ENCODE measurements at regions not wholly inside any gene's neighbourhood (a gene's known extent, or its start where the extent isn't known, plus 50 kb on each side); places are given as distances from the start of the nearest gene placed in this dataset.

DNA sequence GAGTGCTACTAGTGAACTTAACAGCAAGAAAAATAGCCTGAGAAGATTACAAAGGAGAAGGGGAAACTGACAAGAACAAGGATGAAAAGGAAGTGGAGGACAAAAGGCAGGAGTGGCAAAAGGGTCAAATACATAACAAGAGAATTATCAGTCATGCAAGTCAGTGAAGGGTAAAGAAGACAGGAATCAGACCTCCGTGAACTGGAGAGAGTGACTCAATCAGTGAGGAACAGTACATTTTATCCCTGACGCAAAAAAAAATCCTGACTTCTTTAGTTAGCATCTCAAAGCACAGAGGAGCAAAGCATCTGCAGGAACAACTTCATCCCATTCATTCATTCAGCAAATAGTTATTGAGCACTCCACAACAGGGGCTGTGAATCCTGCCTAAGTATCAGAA, 97.8 kb downstream of the SST start:
- no peaks in the 10 kb centered on the region for H3K9me3 ChIP-seq (ENCODE audit: control insufficient read depth, low read length)
- H3K36me3 ChIP-seq (ENCODE audit: control insufficient read depth, insufficient read depth, low read length, severe bottlenecking), result no peaks in the 10 kb centered on the region
- peaks cover 24% of the 10 kb centered on the region for H3K4me1 ChIP-seq (ENCODE audit: control insufficient read depth, insufficient read depth, low read length)
- peak; percentile 9 for DNase-seq (ENCODE audit: low read depth)
- no peaks in the 10 kb centered on the region for H3K27me3 ChIP-seq (replicated peaks; ENCODE audit: control insufficient read depth, insufficient read depth, low read length)
- H3K4me3 ChIP-seq (ENCODE audit: low read length), result no peak overlapping the region
- no peak overlapping the region for H3K9ac ChIP-seq (ENCODE audit: low read length)

- Histone ChIP-seq H3K27me3 (replicated peaks; ENCODE audit: control insufficient read depth, insufficient read depth, low read length) (no peaks in the 10 kb centered on the region), H3K4me1 (ENCODE audit: control insufficient read depth, insufficient read depth, low read length) (peaks cover 31% of the 10 kb centered on the region), H3K4me3 (ENCODE audit: low read length) (no peak overlapping the region), H3K9ac (ENCODE audit: low read length) (no peak overlapping the region), H3K36me3 (ENCODE audit: control insufficient read depth, insufficient read depth, low read length, severe bottlenecking) (no peaks in the 10 kb centered on the region), H3K9me3 (ENCODE audit: control insufficient read depth, low read length) (no peaks in the 10 kb centered on the region)
- no peak for DNase-seq (ENCODE audit: low read depth)
Measured at GRCh38 chr3:187571701-187572100, 98.5 kb downstream of the SST start.

DNA sequence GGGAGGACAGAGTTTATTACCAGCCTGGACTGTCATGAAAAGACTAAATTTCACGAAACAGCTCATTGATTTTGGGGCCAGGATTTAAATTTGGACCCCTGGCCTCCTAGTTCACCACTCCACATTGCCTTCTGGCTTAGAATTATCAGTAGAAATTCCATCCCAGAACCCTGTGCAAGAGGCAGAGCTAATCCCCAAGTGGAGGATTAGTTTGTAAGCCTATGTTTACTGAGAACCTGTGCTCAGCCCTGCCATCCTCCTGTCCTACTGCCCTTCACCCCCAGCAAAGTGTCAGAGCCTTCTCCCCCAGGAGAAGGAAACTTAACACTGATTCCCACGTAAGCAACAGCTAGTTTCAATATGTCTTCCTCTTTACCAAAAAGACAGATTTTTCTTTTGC, 99.4 kb downstream of the SST start:
- no peak overlapping the region for H3K9ac ChIP-seq (ENCODE audit: low read length)
- H3K4me3 ChIP-seq (ENCODE audit: low read length), result no peak overlapping the region
- H3K36me3 ChIP-seq (ENCODE audit: control insufficient read depth, insufficient read depth, low read length, severe bottlenecking), result no peaks in the 10 kb centered on the region
- H3K27me3 ChIP-seq (replicated peaks; ENCODE audit: control insufficient read depth, insufficient read depth, low read length), result no peaks in the 10 kb centered on the region
- H3K4me1 ChIP-seq (ENCODE audit: control insufficient read depth, insufficient read depth, low read length), result peaks cover 36% of the 10 kb centered on the region
- no peak for DNase-seq (ENCODE audit: low read depth)
- no peaks in the 10 kb centered on the region for H3K9me3 ChIP-seq (ENCODE audit: control insufficient read depth, low read length)

DNA sequence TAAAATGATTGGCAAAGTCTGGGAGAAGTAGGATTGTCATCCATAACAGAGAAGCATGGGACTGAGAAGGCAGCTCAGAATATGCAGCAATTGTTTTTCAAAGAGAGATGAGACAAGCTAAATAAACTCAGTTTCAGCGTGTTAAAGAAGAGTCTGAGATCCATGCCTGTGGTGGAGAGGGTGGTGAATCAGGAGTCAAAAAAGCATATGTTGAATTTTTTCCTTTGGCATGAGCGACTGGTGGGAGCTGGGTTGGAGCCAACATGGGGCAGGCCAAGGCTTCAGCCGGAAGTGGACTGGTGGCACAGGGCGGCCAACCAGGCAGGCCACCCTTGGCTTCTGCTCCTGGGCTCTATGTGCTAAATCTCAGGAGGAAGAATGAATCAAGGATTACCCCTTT, 102.0 kb downstream of the SST start:
- Histone ChIP-seq H3K9me3 (ENCODE audit: control insufficient read depth, low read length) (no peaks in the 10 kb centered on the region), H3K27me3 (replicated peaks; ENCODE audit: control insufficient read depth, insufficient read depth, low read length) (no peaks in the 10 kb centered on the region), H3K4me3 (ENCODE audit: low read length) (peak overlapping the region; percentile 8), H3K4me1 (ENCODE audit: control insufficient read depth, insufficient read depth, low read length) (peaks cover 29% of the 10 kb centered on the region), H3K9ac (ENCODE audit: low read length) (no peak overlapping the region), H3K36me3 (ENCODE audit: control insufficient read depth, insufficient read depth, low read length, severe bottlenecking) (no peaks in the 10 kb centered on the region)
- DNase-seq (ENCODE audit: low read depth), result peak; percentile 16

DNA sequence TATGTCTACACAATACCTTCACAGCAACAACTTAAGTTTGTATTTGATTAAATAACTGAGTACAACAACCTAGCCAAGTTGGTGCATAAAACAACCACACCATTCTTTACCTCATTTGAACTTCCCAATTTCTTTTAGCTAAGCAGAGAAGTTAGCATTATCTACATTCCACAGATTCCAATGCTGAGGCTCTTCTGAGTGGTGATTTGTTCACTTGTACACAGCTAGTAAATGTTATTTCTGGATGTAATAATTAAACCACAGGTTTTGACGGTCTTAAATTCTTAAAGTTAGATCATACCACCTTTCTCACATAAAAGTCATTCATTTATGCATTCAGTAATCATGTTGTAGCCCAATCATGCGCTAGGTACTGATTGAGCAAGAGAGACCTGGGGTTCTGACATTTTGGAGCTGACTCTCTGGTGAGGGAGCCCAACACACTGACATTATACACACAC, 102.5 kb downstream of the SST start:
- peak; percentile 61 for DNase-seq (ENCODE audit: low read depth)
- H3K9ac ChIP-seq (ENCODE audit: low read length), result no peak overlapping the region
- no peaks in the 10 kb centered on the region for H3K27me3 ChIP-seq (replicated peaks; ENCODE audit: control insufficient read depth, insufficient read depth, low read length)
- peaks cover 28% of the 10 kb centered on the region for H3K4me1 ChIP-seq (ENCODE audit: control insufficient read depth, insufficient read depth, low read length)
- H3K4me3 ChIP-seq (ENCODE audit: low read length), result peak overlapping the region; percentile 8
- H3K36me3 ChIP-seq (ENCODE audit: control insufficient read depth, insufficient read depth, low read length, severe bottlenecking), result no peaks in the 10 kb centered on the region
- H3K9me3 ChIP-seq (ENCODE audit: control insufficient read depth, low read length), result no peaks in the 10 kb centered on the region

- Histone ChIP-seq H3K4me3 (ENCODE audit: low read length) (no peak overlapping the region), H3K4me1 (ENCODE audit: control insufficient read depth, insufficient read depth, low read length) (peaks cover 28% of the 10 kb centered on the region), H3K9ac (ENCODE audit: low read length) (no peak overlapping the region), H3K27me3 (replicated peaks; ENCODE audit: control insufficient read depth, insufficient read depth, low read length) (no peaks in the 10 kb centered on the region), H3K36me3 (ENCODE audit: control insufficient read depth, insufficient read depth, low read length, severe bottlenecking) (no peaks in the 10 kb centered on the region), H3K9me3 (ENCODE audit: control insufficient read depth, low read length) (no peaks in the 10 kb centered on the region)
- DNase-seq (ENCODE audit: low read depth), result peak; percentile 21
Measured at GRCh38 chr3:187567021-187567420, 103.2 kb downstream of the SST start.

GRCh38 chr3:187565701-187566100, 104.5 kb downstream of the SST start:
- H3K27me3 ChIP-seq (replicated peaks; ENCODE audit: control insufficient read depth, insufficient read depth, low read length), result no peaks in the 10 kb centered on the region
- H3K4me3 ChIP-seq (ENCODE audit: low read length), result no peak overlapping the region
- peaks cover 28% of the 10 kb centered on the region for H3K4me1 ChIP-seq (ENCODE audit: control insufficient read depth, insufficient read depth, low read length)
- H3K9ac ChIP-seq (ENCODE audit: low read length), result no peak overlapping the region
- no peaks in the 10 kb centered on the region for H3K36me3 ChIP-seq (ENCODE audit: control insufficient read depth, insufficient read depth, low read length, severe bottlenecking)
- DNase-seq (ENCODE audit: low read depth), result no peak
- H3K9me3 ChIP-seq (ENCODE audit: control insufficient read depth, low read length), result no peaks in the 10 kb centered on the region

DNA sequence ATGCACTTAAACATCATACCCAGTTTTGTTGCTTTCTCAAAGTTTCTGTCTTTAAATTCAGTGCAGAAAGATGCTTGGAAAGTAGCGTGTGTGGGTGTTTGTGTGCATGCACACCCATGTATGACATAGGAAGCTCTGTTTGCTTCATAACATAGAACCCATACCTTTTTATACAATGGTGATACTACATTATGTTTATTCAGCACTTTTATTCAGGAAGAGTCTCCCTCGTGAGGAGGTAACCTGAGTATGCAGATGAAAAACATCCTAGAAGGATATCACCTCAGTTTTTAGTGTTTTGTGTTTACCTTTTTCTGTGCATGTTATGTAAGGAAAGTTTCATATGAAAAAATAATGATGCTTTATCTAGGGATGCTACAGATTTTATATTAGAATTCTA, 111.2 kb downstream of the SST start:
- no peaks in the 10 kb centered on the region for H3K27me3 ChIP-seq (replicated peaks; ENCODE audit: control insufficient read depth, insufficient read depth, low read length)
- H3K4me3 ChIP-seq (ENCODE audit: low read length), result no peak overlapping the region
- H3K9ac ChIP-seq (ENCODE audit: low read length), result no peak overlapping the region
- DNase-seq (ENCODE audit: low read depth), result no peak
- H3K9me3 ChIP-seq (ENCODE audit: control insufficient read depth, low read length), result no peaks in the 10 kb centered on the region
- H3K36me3 ChIP-seq (ENCODE audit: control insufficient read depth, insufficient read depth, low read length, severe bottlenecking), result no peaks in the 10 kb centered on the region
- no peaks in the 10 kb centered on the region for H3K4me1 ChIP-seq (ENCODE audit: control insufficient read depth, insufficient read depth, low read length)

DNA sequence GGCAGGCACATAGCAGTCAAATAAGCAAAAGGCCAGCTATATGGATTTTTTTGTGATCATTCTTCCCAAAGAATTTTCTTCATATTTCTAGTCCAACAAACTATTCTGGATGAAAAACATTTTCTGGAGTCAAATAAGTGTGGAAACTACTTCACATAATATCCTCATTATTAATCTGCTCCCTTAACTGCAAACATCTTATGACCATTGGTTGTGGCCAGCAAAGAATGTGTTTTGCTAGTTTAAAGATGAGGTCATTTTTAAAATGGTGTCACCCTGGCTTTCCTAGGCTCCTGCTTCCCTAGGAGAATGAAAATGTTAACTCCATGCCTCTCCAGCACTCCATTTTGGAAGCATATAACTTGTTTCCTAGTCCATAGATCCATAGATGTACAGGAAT, 118.8 kb downstream of the SST start:
- Histone ChIP-seq H3K4me3 (ENCODE audit: low read length) (no peak overlapping the region), H3K36me3 (ENCODE audit: control insufficient read depth, insufficient read depth, low read length, severe bottlenecking) (no peaks in the 10 kb centered on the region), H3K9ac (ENCODE audit: low read length) (no peak overlapping the region), H3K4me1 (ENCODE audit: control insufficient read depth, insufficient read depth, low read length) (peaks cover 9% of the 10 kb centered on the region), H3K9me3 (ENCODE audit: control insufficient read depth, low read length) (no peaks in the 10 kb centered on the region), H3K27me3 (replicated peaks; ENCODE audit: control insufficient read depth, insufficient read depth, low read length) (peaks cover 4% of the 10 kb centered on the region)
- no peak for DNase-seq (ENCODE audit: low read depth)

GRCh38 chr3:187550446-187550845, 119.7 kb downstream of the SST start:
- DNase-seq (ENCODE audit: low read depth), result no peak
- Histone ChIP-seq H3K9me3 (ENCODE audit: control insufficient read depth, low read length) (no peaks in the 10 kb centered on the region), H3K4me1 (ENCODE audit: control insufficient read depth, insufficient read depth, low read length) (peaks cover 9% of the 10 kb centered on the region), H3K9ac (ENCODE audit: low read length) (no peak overlapping the region), H3K36me3 (ENCODE audit: control insufficient read depth, insufficient read depth, low read length, severe bottlenecking) (no peaks in the 10 kb centered on the region), H3K27me3 (replicated peaks; ENCODE audit: control insufficient read depth, insufficient read depth, low read length) (peaks cover 5% of the 10 kb centered on the region), H3K4me3 (ENCODE audit: low read length) (no peak overlapping the region)

DNA sequence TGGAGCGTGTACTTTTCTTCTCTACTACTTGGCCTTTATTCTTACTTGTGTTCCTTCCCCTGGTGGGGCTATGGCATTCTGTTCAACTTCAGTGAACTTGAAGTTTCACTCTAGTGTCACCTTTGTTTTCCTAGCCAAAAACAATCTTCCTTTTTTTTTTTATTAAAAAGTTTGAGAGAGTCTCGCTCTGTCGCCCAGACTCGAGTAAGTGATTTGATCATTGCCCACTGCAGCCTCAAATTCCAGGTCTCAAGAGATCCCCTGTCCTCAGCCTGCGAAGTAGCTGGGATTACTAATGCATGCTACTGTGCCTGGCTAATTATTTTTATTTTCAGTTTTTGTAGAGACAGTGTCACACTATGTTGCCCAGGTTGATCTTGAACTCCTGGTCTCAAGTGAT, 124.8 kb downstream of the SST start:
- Histone ChIP-seq H3K36me3 (ENCODE audit: control insufficient read depth, insufficient read depth, low read length, severe bottlenecking) (no peaks in the 10 kb centered on the region), H3K4me3 (ENCODE audit: low read length) (no peak overlapping the region), H3K4me1 (ENCODE audit: control insufficient read depth, insufficient read depth, low read length) (peaks cover 2% of the 10 kb centered on the region), H3K9me3 (ENCODE audit: control insufficient read depth, low read length) (no peaks in the 10 kb centered on the region), H3K27me3 (replicated peaks; ENCODE audit: control insufficient read depth, insufficient read depth, low read length) (peaks cover 5% of the 10 kb centered on the region), H3K9ac (ENCODE audit: low read length) (no peak overlapping the region)
- no peak for DNase-seq (ENCODE audit: low read depth)

DNA sequence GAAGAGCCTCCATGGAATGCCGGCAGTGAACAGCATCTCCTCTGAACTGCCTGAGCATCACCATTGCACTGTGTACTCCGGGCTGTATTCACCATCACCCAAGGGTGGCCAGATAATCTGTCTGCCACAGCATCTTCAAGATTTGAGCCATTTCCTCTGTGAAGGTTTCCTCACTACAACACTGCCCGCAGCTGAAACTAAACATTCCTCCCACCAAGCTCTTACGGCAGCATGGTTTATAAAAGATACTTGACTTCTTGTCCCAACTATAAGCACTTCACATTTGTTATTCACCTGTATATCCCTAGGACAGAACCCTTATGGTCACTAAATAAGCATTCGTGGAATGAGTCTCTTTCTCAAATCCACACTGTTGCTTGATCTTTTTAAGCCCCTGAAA, 125.9 kb downstream of the SST start:
- Histone ChIP-seq H3K9me3 (ENCODE audit: control insufficient read depth, low read length) (no peaks in the 10 kb centered on the region), H3K9ac (ENCODE audit: low read length) (no peak overlapping the region), H3K27me3 (replicated peaks; ENCODE audit: control insufficient read depth, insufficient read depth, low read length) (peaks cover 5% of the 10 kb centered on the region), H3K4me3 (ENCODE audit: low read length) (no peak overlapping the region), H3K36me3 (ENCODE audit: control insufficient read depth, insufficient read depth, low read length, severe bottlenecking) (no peaks in the 10 kb centered on the region), H3K4me1 (ENCODE audit: control insufficient read depth, insufficient read depth, low read length) (no peaks in the 10 kb centered on the region)
- DNase-seq (ENCODE audit: low read depth), result no peak
